ENCODE measurements at regions not wholly inside any gene's neighbourhood (a gene's known extent, or its start where the extent isn't known, plus 50 kb on each side); places are given as distances from the start of the nearest gene placed in this dataset.

DNA sequence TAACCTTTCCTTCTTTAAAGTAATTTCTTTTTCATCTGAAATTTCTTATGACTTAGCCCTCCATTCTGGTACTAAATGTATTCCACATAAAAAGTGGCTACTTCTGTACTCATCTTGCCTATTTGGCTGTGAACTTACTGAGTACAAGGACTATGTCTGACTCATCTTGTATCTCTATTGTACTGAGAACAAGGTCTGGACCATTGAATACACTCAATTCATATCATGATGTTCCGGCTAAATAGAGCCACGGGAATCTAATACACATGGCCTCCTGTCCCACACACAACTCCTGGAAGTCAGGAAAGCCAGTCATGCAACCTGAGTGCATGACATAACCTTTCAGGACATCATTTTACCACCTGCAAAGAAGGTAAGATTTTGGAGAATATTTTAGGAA is 203.9 kb downstream of the PLK2 start:
- no peak for DNase-seq (ENCODE audit: low read depth)

DNA sequence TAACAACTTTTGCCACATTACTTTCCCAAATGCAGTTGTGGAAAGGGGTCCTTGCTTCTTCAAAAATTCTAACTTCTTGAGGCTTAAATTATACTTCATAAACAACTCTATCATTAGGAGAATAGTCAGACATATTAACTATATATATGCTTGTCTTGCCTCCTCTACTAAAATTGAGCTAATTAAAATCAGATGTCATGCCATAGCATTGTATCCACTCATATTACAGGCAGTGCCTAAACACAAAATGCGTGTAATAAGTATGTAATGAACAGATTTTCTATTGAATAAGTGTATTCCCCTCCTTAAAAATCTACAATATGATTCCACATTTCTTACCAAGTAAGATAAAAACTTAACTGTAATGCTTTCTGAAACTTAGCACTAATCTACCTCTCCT is 204.5 kb downstream of the PLK2 start:
- DNase-seq (ENCODE audit: low read depth): no peak

DNA sequence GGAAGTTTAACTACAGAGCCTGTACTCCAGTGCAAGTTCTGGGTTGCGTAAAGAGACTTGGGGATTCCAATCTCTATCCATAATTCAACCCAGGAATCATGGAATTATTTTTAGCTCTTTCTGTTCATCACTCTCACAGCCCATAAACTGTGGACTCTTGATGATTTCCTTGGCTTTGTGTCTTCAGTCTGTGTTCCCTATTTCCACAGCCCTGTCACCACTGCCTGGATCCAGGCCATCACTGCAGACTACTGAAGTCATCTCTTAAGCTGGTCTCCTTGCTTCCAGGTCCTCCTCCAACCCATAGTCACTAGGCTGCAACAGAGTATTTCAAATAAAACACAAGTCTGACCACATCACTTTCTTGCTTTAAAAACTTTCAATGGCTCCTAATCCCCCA is 211.7 kb downstream of the PLK2 start:
- DNase-seq (ENCODE audit: low read depth): no peak

DNA sequence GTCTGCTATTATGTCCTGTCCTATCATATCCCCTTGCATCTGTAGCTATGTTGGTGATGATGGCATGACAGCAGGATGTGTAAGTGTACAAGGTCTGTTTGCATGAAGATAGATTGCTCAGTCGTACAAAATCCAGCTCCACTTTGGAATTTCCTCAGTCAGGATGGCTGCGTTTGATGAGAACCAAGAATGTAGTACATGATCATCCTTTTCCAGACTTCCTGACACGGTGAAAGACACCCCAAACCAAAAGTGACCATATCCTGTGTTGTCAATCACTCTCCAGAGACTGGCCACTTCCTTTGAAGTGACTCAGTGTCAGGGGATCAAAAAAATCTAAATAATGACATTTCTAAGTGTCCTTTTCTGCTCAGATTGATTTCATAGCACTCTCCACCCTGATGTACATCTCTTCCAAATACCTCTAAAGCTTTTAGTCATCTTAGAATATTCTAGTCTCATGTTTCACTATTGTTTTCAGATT is 213.4 kb downstream of the PLK2 start:
- DNase-seq (ENCODE audit: low read depth): no peak

DNA sequence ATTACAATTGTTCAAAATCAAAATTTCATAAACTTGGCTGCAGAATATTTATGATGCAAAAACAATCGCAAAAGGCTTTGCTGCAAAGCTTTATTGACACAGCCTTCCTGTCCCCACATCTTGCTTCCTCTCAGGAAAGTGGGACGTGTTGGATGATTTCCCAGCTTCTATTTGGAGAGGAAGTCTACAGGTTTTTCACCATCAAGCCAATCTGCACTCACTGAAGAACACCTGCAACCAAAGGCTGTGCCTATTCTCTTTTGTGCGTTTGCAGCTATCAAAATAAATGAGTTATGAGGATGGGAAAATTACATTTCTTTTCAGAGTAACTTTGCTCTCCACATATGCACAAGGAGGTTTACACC is 214.4 kb downstream of the PLK2 start:
- no peak for DNase-seq (ENCODE audit: low read depth)

DNA sequence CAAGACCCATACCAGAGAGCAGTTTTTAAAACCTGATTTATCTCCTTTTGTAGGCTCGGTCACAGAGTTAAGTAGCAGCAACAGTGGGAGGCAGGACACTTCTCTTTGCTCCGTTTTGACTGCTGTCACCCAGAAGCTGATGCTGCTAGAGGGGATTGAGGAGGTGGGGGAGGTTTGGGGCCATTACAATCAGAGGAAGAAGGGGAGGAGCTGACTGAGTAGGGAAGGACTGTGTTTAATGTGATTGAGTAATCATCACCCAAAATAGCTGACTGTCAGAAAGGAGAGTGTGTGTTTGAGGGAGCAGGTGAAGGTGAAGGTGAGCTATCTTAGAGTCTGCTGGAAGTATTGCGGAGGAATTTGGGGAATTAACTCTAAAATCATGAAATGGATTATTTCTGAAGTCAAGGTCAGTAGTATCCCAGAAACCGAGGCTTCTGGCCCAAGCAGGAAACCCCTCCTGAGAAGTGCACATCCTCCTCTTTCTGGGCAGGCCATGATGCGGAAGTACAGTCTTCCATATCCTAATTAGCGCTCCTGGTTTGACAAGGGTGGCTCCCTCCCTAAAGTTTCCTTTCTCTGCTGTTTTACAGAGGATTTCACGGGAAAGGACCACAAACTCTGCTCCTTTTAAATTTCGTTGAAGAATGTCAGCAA is 214.9 kb downstream of the PLK2 start:
- no peak for DNase-seq (ENCODE audit: low read depth)

DNA sequence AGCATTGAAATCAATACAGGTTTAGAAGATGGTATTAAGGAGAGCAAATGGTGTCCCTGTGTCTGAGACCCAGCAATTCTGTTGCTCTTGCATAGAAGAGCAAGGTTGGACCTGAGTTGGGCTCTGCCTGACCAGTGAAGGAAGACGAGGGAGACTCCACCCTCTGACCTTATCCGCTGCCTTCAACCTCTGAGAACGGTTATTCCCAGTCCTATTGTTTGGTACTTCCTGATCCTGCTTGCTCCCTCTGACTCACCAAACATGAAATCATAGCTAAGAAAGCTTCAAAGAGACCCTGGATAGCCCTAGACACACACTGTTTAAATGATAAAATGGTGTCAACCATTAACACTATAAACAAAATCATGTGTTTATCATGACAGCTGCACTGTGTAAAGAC is 218.5 kb downstream of the PLK2 start:
- DNase-seq (ENCODE audit: low read depth): no peak

DNA sequence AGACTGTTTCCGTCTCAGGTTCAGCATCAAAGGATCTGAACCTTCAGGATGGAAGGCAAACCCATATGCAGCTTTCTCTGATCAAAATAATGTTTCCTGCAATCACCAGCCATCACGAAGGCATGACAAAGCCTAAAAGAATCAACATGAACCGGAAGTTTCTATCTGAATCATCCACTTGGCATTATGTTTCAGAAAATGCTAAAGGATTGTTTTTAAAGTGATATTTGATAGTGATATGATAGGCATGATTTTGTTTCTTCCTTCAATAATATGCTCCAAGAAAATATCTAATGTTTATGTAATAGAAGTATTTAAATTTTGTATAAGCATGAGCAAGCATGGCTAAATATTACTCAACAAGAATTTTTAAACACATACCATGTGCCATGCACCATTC is 219.6 kb downstream of the PLK2 start:
- DNase-seq (ENCODE audit: low read depth): peak; percentile 40

DNA sequence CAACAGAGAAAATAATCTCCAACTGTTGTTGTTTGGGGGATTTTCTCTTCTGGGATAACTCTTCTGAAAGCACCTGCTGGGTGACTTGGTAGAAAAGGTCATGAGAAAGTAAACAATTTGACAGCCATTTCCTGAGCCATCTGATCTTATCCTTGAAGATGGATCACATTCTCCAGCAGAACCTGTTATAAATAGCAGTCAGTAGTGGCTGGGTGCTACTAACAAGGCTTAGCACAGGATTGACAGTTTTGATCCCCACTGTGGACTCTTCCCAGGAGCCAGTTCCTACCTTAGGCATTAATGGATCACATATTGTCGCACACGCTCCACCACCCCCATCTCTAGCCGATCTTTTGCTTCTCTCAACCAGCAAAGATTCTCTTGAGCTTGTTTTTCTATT is 220.2 kb downstream of the PLK2 start:
- DNase-seq (ENCODE audit: low read depth): no peak

DNA sequence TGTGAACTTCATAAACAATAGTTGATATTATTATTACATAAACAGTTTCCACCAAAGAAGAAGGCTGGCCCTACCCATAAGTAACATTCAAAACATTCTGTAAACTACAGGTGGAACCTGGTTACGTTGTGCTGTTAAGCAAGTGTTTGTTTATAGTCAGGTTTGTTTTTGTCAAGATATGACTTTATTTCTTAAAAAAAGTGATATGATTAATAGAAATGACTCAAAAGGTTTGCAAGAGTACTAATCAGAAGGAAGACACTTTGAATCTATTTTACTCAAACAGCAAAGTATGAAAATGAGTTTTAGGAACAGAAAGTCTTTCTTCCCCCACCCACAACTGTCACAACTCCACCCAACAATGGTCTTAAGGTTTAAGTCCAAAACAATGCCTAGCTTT is 220.8 kb downstream of the PLK2 start:
- DNase-seq (ENCODE audit: low read depth): no peak

DNA sequence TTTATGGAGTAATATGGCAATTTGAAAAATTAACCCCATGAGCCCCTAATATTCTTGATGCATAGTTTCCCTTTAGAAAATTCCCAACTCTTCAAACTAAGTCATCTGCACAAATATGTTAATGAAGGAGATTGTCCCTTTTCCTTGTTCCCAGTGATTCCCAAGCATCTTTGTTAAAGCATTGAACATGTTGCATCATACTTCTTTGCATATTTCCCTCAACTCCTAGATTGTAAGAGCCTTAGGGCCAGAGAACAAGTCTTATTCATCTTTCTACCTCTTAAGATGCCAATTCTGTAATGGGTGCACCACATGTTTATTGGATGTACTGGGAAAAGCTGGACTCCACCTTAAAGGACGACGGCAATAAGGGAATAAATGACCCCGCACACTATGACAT is 223.4 kb downstream of the PLK2 start:
- no peak for DNase-seq (ENCODE audit: low read depth)

DNA sequence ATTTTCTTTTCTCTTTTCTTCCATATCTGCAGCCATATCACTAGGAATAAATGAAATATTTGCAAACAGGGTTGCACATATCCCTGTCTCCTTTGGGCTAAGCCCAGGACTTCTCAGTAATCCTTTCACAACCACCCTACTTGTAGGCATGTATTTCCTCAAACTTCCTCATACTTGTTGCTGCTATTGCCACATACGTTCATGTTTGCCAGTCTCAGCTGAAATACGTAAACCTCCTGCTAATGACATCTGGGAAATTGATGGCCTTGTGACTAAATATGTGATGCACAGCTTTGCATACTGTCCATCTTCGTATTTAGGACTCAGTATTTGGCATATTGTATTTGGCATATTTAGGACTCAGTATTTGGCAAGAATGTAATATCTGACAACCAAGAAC is 224.6 kb downstream of the PLK2 start:
- peak; percentile 33 for DNase-seq (ENCODE audit: low read depth)

DNA sequence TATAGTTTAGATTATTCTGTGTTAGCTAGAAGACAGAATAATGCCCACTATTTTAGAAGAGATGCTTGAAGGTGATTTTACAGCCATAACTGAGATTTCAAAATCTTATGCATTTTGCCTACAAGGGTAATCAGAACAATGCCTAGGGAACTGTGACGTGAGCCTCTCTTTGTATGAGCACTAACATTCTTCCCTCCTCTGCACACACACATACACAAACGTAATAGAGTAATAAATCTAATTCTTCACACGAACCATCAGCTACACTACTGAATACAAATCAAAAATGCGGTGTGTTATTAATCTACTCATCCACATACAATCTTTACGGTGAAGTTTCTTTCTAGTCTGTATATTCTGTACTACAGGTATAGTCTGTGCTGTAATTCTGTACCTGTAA is 227.8 kb downstream of the PLK2 start:
- no peak for DNase-seq (ENCODE audit: low read depth)

DNA sequence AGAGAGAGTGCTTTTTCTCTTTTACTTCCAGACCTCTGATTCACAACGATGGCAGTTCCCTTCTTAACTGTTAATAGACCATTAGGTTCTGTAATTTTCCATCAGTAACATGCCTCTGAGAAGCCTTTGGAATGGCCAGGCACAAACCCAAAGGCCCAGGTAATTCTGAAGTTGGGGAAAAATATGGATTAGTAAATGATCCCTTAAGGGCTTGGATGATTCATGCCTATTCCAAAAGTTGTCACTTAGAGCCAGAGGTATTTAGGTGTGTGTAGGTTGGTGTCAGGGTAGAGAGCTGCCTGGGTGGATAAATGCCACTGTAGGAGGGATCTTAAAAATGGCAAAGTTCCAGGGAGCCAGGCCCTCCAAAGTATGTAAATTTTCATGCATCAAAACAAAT is 228.8 kb downstream of the PLK2 start:
- DNase-seq (ENCODE audit: low read depth): no peak

DNA sequence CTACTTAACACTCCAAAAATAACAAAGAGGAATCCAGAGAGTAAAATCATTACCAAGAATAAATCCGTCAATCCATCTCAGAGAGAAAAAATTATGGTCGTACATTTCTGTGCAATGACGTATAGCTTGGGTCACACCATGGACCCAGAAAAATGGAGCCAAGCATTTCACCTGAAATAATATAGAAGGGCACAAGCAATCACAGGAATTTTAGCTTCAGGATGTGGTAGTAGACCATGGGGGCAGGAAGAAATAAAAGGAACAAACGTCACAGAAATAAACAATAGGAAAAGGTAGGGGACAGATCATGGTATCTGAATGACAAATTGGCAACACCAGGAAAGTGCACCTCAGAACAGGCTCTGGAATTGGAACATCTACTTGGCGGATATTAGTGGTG is 231.0 kb downstream of the PLK2 start:
- no peak for DNase-seq (ENCODE audit: low read depth)

DNA sequence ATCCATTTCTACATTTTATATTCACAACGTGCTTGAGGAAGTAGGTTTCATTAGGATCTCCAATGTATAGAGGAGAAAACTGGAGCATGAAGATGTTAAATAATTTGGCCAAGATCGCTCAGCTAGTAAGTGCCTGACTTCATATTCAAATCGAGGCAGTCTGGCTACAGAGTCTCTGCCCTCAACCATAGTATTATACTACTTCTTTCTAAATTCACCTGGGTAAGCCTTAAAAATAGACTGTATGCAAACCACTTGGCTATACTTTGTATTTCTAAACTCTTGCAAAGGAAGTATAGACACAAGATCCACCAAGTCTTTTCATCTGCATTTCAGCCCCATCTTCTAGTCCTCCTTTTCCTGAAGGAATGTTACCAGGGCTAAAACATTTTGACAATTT is 232.0 kb downstream of the PLK2 start:
- DNase-seq (ENCODE audit: low read depth): no peak

DNA sequence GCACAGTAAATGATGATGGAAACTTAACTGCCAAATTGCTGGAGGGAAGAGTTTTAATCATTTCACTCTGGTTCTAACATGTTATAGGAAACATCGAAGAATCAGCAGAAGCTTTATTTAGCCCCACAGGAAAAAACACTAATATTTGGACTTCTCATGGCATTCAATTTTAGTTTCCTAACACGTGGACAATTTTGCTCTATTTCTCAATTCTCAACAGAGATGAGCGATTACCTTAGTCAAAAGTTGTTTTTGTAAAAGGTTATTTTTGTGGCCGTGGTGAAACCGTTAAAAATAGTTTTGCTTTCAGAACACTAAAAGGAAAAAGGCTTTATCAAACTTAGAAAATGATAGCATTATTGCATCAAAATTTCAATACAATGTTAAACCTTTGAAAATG is 235.2 kb downstream of the PLK2 start:
- no peak for DNase-seq (ENCODE audit: low read depth)

DNA sequence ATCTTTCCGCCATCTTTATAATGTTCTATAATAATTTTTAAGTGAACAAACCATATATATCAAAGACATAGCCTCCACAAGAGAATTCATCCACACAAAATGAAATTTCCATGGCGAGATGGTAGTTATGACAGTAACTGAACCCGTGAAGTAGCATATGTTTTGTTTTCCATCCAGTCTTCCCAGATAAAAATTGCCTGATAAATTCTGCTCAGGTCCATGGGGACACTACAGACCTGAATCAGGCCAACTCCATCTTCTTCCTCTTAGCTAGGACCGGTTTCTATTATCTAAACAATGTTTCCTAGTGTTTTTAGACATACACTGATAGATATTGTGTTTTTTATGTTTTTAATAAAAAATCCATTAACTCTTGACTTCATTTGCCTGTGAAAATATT is 235.7 kb downstream of the PLK2 start:
- no peak for DNase-seq (ENCODE audit: low read depth)

DNA sequence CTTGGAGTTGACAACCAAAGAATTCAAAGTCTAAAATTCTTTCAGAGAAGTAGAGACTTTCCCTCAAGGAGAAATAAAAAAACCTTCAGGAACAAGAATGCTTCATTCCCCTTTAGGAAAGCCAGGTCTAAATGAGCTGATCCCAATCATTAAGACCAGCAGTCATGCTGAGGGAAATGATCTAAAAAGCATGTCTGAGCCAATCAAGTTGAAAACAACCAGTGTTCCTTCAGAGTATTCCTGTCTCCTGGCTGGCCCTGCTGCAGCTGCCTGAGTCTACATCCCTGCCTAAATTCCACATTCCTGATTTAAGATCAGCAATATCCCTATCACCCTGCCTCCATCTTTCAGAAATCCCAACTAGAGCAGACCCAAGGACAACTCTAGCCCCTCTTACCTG is 244.5 kb downstream of the PLK2 start:
- no peak for DNase-seq (ENCODE audit: low read depth)

DNA sequence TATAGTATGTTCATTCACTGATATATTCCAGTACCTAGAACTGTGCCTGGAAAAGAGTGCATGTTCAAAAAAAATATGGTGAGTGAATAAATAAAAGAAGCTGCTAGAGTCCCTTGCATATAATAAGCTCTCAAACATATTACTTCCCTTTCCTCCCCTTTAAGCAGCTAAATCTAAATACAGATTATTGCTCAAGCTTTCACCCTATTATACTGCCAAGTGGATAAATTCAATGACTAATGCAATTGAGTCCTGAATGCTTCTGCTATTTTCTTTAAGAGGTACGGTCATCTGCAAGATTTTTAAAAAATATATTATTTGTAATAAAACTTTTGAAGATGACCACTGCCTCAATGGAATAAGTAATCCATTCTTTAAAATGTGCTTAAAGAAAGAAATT is 248.4 kb downstream of the PLK2 start:
- DNase-seq (ENCODE audit: low read depth): no peak

DNA sequence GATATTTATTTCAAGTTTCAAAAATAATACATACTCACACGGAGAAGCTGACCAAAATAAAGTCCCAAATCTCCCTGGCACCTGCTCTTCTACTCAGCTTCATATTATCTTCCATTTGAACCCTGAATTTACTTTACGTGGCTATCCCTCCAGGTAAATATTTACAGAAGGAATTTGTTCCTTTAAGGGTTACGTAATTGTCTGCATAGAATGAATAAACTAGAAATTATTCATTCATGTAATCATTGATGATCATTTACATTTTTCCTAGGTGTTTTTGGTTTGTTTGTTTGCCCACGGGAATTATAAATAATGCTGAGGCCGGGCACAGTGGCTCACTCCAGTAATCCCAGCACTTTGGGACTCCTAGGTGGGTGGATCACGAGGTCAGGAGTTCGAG is 251.2 kb downstream of the PLK2 start:
- DNase-seq (ENCODE audit: low read depth): no peak

DNA sequence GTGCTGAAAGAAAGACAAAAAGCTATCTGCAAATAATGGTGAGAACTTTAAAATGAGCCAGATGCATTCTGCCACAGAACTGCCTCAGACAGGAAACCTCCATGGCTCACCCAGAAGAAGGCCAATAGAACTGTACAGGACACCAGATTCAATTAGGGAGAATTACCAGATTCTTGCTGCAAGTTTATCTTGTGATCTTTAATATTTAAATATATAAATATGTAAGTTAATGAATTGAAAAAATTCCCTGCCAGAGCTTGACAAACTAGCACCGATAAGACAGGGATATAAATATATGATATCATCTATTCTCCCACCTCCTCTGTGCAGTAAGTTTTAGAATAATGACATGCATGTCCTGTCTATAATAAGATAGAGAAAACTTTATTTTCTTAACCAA is 252.8 kb downstream of the PLK2 start:
- no peak for DNase-seq (ENCODE audit: low read depth)

DNA sequence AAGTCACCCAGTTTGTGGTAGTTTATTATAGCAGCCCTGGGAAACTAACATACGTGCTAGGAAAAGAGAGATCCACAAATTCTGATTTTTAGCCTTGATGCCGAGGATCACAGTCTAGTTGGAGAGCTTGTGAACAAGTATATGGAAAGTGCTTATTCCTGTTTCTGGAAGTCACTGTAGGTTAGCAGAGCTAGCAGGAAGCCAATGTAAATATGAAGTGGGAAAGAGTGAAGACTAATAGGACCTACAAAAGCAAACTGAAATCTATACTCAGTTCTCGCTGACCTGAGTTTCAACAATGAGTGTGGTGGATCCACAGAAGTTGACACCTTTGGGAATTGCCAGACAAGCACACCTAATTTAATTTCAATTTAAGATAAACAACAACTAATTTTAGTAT is 254.9 kb downstream of the PLK2 start:
- no peak for DNase-seq (ENCODE audit: low read depth)

DNA sequence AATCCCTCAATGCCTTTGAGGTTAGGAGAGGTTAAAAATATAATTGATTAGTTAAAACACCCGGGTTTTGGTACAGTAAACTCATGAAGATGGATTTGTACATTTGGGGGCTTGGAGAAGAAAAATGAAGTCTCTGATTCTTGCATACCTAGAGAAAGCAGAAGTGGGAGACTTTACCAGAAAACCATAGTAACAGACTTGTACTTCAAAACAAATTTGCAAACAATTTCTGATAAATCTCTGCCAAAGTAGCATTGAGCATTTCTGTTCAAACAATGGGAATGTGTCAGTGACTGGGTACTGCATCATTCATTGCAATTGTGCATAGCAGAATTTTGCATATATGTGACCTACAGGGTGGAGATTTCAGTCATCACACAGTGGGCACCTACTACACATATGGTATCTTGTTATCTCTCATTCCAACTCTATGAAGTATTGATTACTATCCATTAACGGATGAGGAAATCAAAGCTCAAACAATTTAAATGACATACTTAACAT is 256.9 kb downstream of the PLK2 start:
- no peak for DNase-seq (ENCODE audit: low read depth)

Data from stromal cell of bone marrow (primary cell).